ENCODE measurements at regions not wholly inside any gene's neighbourhood (a gene's known extent, or its start where the extent isn't known, plus 50 kb on each side); places are given as distances from the start of the nearest gene placed in this dataset.
"Not testable (repeated sequence)": the region's sequence is repeated elsewhere in the genome, so short reads cannot be mapped to it uniquely, and the experiment has no call there.

DNA sequence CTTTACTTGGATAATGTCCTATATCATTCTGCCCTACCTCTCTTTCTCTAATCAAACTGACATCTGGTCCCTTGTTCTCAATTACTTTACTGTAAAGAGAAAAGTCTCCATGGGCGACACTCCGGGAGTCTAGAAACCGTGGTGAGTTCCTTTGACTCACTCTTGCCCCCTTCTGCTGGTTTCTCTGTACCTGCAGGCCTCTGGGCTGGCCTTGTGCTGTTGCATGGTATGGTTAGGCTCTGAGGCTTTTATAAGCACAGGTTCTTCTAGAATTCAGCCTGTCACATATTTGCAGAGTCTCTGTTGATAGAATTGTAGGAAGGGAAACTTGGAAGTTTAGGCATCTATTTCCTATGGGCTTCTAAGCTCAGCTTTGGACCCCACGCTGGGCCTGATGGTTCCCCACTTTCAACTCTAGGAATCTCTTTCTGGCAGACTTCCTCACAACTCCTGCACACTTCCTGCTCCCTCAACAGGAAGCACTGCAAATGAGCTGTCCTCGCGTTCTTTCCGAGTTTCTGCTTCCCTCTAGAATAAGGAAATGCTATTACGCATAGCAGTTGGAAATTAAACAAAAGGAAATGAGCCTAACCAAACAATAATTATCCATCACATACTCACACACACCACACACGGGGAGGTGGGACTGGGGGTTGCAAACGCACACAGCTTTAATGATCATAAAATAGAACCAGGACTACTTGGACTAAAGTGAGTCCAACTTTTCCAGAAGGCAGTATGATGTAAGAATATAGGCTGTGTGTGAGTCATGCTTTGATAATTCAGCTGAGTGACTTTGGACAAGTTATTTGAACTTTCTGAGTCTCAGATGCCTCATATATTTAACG lies 683.3 kb downstream of the QKI start:
- no peak for DNase-seq

DNA sequence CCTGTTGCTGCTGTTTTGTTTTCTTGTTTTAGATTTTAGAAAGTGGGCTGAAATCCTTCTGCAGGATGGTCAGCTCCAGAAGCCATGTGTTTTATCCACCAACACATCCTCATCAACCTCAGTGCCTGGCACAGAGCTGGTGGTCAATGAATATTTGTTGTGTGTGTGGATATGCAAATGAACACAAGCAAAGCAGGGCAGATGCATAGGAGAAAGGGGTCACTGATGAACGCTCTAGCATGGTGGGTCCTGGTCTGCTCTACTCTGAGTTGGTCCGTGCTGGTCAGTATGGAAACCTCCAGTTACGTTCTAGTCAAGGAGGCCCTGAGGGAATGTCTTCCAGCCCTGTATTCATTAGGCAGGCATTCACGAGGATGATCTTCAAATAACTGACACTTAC lies 682.5 kb downstream of the QKI start:
- DNase-seq, result no peak

DNA sequence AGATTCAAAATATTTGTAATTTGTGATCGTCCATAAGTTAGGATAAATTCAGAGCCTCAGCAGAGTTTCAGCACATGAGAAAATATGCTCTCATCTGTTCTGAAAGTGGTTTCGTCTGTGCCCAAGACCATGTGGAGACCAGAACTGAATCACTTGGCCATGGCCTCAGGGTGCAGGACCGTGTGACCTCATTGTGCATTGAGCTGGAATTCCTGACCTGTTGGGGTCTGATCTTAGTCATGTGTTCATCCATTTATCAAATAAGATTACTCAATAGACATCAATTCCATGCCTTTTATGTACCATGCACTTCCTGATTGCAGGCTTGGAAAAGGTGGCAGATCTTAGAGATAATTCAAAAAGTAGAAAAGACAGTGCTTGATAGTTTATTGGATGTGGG lies 680.5 kb downstream of the QKI start:
- no peak for DNase-seq

DNA sequence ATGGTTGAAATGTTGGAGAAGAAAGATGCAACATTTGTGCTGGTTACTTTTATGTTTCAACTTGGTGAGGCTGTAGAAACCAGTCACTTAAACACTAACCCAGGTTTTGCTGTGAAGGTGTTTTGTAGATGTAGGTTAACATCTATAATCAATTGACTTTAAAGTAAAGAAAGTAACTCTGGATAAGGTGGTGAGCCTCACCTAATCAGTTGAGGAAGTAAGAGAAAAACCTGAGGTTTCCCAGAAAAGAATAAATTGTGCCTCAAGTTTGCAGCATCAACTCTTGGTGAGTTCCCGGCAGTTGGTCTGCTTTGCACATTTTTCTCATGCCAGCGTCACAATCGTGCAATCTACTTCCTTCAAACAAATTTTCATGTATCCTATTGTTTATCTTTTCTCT lies 673.4 kb downstream of the QKI start:
- DNase-seq, result no peak

DNA sequence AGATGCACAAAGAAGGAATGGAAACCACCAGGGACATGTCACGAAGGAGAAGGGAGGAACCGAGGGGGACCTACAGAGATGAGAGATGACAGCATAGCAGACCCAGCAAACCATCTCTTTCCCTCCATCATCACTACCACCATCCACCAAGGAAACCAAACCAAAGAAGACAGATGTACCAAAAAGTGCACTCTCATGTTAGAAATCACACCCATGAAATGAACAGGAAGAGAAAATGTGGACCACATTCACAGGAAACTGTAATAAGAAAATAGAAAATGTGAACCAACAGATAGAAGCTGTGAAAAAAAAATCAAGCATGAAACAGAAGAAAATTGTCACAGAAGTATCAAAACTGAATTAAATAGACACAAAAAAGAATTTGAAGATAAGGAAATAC lies 672.7 kb downstream of the QKI start:
- DNase-seq, result no peak

DNA sequence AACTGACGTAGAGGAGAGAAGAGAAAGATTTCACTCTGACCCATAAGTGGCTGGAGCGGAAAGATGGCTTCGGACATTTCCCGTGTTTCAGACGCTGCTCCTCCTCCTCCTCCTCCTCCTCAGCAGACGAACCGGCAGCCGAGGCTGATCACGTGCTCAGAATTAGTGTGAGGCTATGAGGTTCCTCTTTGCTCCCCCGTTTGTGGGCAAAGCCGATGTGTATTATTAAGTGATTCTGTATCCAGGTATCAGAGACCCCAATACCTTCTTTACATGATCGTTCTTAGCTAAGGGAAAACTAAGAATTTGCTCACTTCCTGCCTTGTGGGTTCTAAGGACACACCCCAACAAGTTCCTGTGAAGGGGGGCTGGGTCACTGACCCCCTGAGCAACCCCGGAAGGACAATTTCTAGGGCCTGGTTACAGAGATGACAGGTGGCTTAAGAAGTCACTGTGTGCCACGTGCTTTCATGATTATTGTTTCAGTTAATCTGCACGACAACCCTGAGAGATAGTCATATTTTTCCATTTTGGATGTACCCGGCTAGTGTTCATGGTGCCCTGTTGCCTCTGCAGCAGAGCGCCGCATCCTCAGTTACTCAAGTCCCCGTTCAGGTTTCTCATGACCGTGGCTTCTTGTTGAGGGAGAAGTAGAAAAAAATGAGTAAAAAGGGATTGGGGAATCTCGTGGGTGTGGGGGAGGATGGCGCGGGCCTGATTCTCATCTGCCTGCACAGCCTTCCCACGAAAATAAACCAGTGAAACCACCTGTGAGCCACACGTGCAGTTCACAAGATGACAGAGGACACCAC lies 671.8 kb downstream of the QKI start:
- no peak for DNase-seq

DNA sequence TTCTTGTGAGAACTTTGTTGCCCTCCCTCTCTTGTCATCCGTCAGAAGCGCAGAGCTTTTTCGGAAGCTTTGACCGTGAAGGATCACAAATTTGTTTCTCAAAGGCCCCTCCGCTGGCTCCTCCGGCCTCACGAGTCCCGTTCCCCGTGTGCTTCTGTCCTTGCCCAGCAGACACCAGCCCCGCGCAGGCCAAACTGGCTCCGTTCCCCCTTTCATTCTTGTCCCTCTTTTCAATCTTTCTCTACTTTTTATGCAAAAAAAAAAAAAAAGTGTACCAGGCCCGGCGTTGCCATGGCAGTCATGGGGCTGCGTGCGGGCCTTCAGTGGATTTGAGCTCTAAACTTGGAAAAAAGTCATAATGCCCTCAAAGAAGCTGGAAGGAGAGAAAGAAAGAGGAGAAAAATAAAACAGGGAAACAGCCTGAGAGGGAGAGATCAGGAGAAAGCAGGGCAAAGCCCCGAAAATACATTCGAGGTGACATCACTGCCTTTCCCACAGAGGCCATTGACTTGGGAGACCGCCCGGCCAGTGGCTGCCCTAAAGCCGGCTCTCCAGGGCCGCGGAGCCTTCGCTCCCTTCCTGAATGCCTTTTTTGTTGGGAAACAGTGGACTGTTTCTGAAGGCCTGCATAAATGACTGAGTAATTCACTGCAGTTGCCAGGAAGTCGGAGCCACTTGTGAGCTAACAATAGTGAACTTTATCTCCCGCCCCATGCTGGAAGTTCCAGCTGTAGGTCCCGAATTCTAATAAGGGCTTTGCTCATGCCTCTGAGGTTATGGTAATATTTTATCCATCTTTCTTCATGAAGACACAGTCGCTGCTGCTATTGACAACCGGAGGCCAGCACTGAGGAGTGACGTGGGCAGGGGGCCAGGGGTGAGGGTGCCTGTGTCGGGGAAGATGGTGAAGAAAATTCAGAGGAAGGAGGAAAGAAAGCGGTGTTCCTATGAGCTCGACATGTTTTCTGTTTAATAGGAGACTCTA lies 670.9 kb downstream of the QKI start:
- no peak for DNase-seq

DNA sequence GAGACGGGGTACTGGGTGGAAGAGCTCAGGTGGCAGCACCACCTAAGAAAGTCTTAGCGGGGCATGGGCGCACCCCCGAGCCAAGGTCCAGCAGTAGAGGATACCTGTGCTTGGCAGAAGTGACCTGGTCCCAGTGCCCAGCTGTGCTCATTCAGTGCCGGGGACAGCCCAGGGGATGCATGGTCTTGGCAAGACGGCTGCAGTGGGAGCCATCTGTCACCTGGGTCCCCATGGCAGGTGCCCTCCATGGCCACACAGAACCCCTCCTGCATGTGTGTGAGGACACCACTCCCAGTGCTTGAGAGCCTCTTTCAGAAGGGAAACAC lies 664.7 kb downstream of the QKI start:
- DNase-seq, result no peak

DNA sequence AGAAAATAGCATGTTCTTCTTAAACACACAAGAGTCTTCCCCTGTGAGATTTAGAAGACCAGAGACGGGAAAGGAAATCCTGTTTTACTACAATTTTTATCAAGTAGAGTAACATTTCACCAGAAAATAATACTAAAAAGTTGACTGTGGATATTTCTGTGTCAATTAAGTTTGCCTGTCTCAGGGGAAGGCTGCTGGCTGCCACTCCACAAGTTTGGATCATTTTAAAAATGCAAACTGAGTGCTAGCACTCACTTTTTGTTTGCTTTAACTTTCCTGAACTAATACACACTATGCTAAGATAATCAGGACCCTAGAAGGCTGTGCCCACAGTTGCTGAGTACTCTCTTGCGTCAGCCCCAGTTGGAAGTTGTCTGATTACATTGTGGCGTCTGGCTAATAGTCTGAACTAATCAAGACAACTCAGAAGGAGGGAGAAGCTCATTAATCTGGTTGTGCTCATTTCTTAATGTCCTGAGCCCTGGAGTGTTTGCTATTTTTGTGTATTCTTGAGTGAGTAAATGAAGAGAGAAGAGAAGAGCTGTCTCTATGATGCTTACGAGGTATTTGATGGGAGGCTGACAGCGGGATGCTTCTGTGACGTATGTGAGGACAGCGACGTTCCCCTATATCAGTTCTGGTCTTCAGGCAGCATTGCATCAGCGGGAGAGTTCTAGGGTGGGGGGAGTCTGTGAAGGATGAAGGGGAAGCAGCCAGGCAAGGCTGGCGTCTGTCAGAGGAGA lies 664.2 kb downstream of the QKI start:
- no peak for DNase-seq

DNA sequence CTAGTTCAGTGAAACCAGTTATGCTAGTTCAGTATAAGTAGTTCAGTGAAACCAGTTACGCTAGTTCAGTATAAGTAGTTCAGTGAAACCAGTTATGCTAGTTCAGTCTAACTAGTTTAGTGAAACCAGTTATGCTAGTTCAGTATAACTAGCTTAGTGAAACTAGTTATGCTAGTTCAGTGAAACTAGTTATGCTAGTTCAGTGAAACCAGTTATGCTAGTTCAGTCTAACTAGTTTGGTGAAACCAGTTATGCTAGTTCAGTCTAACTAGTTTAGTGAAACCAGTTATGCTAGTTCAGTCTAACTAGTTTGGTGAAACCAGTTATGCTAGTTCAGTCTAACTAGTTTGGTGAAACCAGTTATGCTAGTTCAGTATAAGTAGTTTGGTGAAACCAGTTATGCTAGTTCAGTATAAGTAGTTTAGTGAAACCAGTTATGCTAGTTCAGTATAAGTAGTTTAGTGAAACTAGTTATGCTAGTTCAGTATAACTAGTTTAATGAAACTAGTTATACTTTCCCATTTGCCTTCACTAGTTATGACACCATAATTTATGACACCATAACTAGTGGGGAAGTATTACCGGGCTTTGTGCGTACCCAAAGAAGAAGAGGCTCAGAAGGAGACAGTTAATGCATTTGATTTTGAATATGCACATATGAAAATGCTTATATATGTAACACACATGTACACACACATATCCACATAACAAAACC lies 662.5 kb downstream of the QKI start:
- DNase-seq, result not testable (repeated sequence)

DNA sequence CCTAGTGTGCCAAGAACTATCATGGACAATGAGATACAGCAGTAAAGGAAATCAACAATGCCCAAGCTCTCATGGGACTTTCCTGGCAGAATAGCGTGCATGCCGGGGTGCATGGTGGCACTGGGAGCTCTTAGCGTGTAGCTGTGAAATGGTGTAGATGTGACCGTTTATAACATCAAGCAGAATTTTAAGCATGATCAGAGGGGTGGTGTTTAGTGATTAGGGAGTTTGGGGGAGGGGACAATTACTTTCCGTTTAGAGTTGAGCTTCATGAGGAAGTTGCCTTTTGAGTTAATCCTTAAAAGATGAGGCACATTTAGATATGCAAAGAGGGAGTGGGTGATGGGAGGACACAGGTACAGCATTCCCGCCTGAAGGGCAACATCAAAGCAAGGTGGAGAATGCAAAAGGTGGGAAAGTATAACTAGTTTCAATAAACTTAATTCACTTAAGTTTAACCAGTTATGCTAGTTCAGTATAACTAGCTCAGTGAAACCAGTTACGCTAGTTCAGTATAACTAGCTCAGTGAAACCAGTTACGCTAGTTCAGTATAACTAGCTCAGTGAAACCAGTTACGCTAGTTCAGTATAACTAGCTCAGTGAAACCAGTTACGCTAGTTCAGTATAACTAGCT lies 661.6 kb downstream of the QKI start:
- no peak for DNase-seq

DNA sequence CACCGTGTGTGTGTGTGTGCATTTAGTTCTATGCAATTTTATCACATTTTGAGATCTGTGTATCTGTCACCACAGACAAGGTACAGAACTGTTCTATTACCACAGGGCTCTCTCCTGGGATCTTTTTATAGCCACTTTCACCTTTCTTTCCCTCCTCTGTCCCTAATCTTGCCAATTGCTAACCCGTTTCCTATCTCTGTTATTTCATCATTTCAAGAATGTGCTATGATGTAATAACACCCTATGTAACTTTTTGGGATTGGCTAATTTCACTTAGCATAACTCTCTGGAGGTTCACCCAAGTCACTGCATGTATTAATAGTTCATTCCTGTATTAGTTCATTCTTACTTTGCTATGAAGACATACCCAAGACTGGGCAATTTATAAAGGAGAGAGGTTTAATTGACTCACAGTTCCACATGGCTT lies 657.7 kb downstream of the QKI start:
- DNase-seq, result no peak

DNA sequence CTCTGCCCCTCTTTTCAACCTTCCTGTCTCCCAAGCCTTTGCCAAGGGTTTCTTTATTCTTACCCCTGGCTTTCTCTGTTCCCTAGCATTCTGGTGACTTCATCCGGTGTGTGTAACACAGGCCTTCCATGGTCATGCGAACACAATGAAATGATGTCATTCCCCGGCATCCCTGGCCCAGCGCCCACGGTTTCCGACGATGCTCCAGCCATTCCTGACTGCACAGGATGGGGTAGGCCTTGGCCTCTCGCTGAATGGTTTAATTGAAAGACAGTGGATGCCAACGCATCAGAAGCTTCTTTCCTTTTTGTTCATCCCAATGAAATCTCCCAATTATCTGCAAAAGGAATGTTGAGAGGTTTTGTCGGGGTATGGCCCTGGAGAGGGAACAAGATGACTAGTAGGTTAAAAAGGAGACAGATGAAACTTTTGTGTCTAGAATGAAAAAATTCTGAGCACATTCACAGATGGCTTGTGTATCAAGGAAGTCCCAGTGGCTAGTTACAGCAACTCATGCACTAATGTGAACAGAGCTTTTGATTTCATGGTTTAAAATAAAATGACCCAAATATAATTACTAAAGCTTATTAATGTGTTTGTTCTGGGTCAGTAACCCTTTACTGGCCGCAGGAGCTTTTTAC lies 655.0 kb downstream of the QKI start:
- DNase-seq, result no peak

DNA sequence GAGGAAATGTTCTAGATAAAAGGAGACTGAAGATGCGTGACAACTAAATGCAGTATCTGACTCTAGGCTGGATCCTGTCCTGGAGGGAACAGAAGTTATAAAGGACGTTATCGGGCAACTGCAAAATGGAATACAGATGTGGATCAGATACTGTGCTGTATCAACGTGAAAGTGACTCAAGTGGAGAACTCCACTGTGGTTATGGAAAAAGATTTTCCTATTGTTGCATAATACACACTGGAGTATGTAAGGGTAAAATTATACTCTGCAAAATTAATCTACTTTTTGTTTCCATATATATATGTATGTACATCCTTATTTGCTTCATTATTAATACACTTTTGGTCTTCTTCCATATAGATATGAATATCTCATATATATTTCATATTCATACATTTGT lies 654.0 kb downstream of the QKI start:
- DNase-seq, result no peak

DNA sequence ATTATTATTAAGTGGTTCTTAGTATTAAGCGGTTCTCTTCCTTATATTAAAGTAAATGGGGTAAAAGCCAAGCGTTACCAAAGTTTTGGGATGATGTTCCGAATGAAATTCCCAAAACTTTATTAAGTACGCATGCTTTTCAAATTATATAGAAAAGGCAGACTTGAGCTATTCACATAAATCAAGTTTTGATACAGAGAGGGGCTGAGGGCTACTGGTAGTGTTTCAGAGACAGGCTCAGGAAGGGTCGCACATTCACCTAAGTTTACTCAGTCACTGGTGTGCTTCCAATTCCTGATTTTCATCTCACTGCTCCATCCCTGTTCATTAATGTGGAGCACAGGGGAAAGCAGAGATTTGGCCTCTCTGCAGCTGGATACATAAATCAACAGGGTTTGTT lies 652.2 kb downstream of the QKI start:
- no peak for DNase-seq

DNA sequence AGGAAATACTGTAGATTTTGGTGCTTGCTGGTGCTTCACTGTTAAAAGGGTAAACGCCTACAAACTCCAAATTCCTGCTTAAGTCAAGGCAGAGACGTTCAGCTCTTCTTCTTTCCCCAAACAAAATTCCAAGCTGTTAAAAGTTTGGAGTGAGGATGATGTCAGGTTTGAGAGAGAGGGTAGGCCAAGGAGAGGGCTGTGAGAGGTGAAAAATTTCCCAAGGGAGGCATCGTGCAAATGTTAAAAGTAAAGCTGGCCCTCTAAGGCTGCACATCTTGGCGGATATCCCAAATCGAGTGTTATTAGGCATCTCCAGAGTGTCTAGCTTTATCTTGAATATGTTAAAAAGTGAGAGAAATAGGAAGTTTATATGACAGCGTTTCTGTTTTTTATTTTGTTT lies 651.8 kb downstream of the QKI start:
- DNase-seq, result no peak

DNA sequence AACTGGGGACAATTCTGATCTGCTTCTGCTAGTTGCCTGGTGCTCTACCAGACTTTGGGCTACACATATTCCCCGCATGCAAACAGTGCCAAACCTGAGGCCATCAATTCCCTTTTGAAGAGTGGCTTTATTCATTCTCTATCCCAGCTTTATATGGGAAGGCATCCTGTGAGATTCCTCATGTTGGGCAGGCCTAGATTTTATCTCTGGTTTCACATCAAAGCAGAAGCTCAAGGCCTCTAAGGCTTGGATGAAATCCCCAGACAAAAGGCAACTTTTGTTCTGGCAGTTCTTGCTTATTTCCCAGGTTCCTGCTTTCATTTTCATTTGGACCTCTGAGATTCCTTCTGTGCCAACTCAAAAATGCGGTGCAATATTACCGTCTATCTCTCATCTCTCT lies 648.8 kb downstream of the QKI start:
- no peak for DNase-seq

DNA sequence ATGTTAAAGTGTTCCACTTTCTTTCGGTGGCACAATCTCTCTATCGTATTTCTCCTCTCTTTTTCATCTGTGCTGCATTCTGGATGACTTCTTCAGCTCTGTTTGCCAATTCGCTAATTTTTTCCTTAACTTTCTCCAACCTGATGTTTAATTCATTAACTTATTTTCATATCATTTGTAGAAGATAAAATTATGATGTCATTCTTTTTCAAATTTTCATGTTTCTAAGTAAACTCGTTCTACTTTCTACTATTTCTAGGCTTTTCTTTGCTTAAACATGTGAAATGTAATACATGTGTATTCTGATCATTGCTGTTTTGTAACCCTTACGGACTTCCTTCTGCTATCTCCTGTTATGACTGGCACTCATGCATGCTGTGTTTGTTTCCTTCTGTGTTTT lies 648.4 kb downstream of the QKI start:
- no peak for DNase-seq

DNA sequence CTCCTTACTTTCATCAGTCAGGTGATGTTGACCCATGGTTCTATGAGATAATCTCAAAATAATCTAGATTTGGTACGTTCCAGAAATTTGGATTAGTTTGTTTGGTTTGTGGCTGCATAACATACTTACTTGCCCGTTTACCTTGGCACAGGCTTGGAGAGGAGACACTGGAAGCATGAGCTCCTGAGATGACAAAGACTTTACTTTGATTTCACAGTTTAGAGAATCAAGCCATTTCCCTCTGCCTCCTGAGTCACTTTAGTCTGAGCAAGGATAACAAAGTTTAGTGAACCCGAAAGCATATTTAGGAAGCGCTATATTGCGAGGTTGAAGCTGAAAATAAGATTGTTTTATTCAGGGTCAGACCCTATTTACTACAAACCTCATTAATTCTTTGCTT lies 643.4 kb downstream of the QKI start:
- no peak for DNase-seq

DNA sequence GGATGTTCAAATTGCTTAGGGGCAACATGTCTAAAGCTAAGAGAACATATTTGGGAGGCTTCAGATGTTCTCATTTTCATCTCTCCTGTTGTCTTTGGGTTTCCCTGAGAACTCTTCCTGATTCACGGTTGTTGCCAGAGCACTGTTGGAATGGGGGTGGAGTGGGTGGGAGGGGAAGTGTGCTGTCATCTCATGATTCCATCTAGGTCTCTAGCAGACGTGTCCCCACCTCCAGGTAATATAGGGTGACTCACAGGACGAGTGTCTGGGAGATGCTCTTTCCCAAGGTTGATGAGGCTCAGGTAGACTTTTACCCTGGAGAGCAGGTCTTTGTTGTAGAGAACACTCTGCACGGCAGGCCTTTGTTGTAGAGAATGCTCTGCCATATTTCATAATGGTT lies 636.9 kb downstream of the QKI start:
- DNase-seq, result no peak

DNA sequence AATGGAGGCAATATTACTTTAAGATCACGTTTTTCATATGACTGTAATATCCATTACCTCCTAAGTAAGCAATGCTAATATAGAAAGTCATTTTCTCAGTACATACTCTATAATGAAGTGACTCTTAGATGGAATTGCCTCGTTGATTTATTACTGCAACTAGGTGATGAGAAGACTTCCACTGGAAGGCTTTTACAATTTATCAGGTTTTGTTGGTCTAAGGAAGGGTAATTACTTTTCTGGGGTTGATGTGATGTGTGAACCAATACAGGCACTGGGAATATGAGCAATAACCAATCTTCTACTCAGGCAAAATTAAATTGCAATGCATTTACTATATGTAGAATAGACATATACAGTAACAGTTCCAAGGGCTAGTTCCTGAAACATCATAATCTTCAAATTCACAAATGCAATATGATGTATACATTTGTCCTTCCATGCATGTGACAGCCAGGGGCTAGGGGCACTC lies 635.0 kb downstream of the QKI start:
- DNase-seq, result no peak
